ENCODE measurements at regions not wholly inside any gene's neighbourhood (a gene's known extent, or its start where the extent isn't known, plus 50 kb on each side); places are given as distances from the start of the nearest gene placed in this dataset.

DNA sequence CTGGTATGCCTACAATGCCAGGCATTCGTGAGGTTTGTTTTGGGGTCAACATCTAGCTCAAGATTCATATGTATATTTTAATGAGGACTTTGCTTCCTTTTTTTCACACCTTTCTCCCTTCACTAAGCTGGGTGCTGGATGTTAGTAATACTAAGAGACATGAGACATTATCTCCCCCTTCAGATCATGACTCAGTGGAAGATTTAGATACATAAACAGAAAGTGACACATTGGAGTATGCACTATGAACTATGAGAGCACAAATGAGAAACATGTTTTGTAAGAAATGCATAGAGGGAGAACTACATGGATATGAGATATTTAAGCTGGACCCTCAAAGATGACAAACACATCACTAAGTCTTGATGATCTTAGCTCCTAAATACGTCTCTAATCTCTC, 286.3 kb downstream of the RPAP3 start:
- POLR2A ChIA-PET (ENCODE audit: unreplicated experiment), result no interaction called here
- Histone ChIP-seq H3K9me2 (replicated peaks; ENCODE audit: low read length) (no peaks in the 10 kb centered on the region), H3K27ac (ENCODE audit: low read length) (no peak overlapping the region), H3K79me2 (ENCODE audit: low read length) (no peaks in the 10 kb centered on the region), H3F3A (ENCODE audit: low read length, unreplicated experiment) (no peaks in the 10 kb centered on the region), H2AFZ (ENCODE audit: low read length) (no peak overlapping the region), H4K20me1 (ENCODE audit: low read length) (no peaks in the 10 kb centered on the region), H3K36me3 (ENCODE audit: low read depth, low read length) (no peaks in the 10 kb centered on the region), H3K27me3 (ENCODE audit: low read length) (no peaks in the 10 kb centered on the region), H3K4me2 (ENCODE audit: low read length) (no peak overlapping the region), H3K4me3 (ENCODE audit: low read length) (no peak overlapping the region), H3K9ac (ENCODE audit: low read length) (no peak overlapping the region), H3K4me1 (ENCODE audit: insufficient read depth, low read length) (no peaks in the 10 kb centered on the region), H3K9me3 (ENCODE audit: low read length) (no peaks in the 10 kb centered on the region)
- CTCF ChIA-PET, result no interaction called here
- intact Hi-C loops (cut with micrococcal nuclease), result no loop called here
- BruUV-seq (replicated peaks), result no TSS peak
- DNase-seq, result no peak
- TF ChIP-seq EZH2 (IDR thresholded peaks at IDR 0.05; ENCODE audit: low read length, unreplicated experiment), result no peak
- no peak for TF ChIP-seq EZH2phosphoT487 (IDR thresholded peaks at IDR 0.05; ENCODE audit: borderline replicate concordance, low read length)
- TF ChIP-seq CTCF (conservative IDR thresholded peaks at IDR 0.05; ENCODE audit: low read depth, low read length), result no peak
- no peak for ATAC-seq

DNA sequence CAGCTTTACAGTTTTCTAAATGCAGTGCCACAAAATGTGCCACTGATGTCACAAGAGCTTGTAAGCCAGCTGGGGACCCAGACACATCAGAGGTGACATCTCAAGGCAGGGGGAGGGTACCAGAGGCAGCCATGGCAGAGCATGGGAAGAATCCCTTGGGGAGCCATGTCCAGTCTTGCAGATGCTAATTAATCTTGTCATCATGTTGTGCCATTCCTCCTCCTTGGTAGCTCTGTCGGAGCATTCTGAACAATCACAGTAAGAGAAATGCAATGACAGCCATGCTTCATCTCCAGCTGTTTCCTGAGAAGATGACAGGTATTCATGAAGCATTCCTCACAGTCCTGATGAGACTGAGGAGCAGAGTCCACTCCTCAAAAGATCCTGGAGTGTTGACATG, 287.9 kb downstream of the RPAP3 start:
- H4K20me1 ChIP-seq (ENCODE audit: low read length), result no peaks in the 10 kb centered on the region
- no peak overlapping the region for H2AFZ ChIP-seq (ENCODE audit: low read length)
- ChIA-PET CTCF (no interaction called here), POLR2A (ENCODE audit: unreplicated experiment) (no interaction called here)
- intact Hi-C loops (cut with micrococcal nuclease), result no loop called here
- H3K9me2 ChIP-seq (replicated peaks; ENCODE audit: low read length), result no peaks in the 10 kb centered on the region
- BruUV-seq (replicated peaks), result no TSS peak
- H3K36me3 ChIP-seq (ENCODE audit: low read depth, low read length), result no peaks in the 10 kb centered on the region
- H3K9me3 ChIP-seq (ENCODE audit: low read length), result no peaks in the 10 kb centered on the region
- H3K27me3 ChIP-seq (ENCODE audit: low read length), result no peaks in the 10 kb centered on the region
- no peak overlapping the region for H3K27ac ChIP-seq (ENCODE audit: low read length)
- TF ChIP-seq EZH2phosphoT487 (IDR thresholded peaks at IDR 0.05; ENCODE audit: borderline replicate concordance, low read length) (no peak), EZH2 (IDR thresholded peaks at IDR 0.05; ENCODE audit: low read length, unreplicated experiment) (no peak), CTCF (conservative IDR thresholded peaks at IDR 0.05; ENCODE audit: low read depth, low read length) (no peak)
- ATAC-seq (no peak), DNase-seq (no peak)
- H3K9ac ChIP-seq (ENCODE audit: low read length), result no peak overlapping the region
- H3K79me2 ChIP-seq (ENCODE audit: low read length), result no peaks in the 10 kb centered on the region
- H3K4me1 ChIP-seq (ENCODE audit: insufficient read depth, low read length), result no peaks in the 10 kb centered on the region
- no peaks in the 10 kb centered on the region for H3F3A ChIP-seq (ENCODE audit: low read length, unreplicated experiment)
- H3K4me3 ChIP-seq (ENCODE audit: low read length), result no peak overlapping the region
- no peak overlapping the region for H3K4me2 ChIP-seq (ENCODE audit: low read length)

- H3K9me2 ChIP-seq (replicated peaks; ENCODE audit: low read length), result no peaks in the 10 kb centered on the region
- H3K9me3 ChIP-seq (ENCODE audit: low read length), result no peaks in the 10 kb centered on the region
- no peaks in the 10 kb centered on the region for H3K4me1 ChIP-seq (ENCODE audit: insufficient read depth, low read length)
- ATAC-seq, result no peak
- no TSS peak for BruUV-seq (replicated peaks)
- H2AFZ ChIP-seq (ENCODE audit: low read length), result no peak overlapping the region
- intact Hi-C loops (cut with micrococcal nuclease), result no loop called here
- no peak overlapping the region for H3K27ac ChIP-seq (ENCODE audit: low read length)
- H4K20me1 ChIP-seq (ENCODE audit: low read length), result no peaks in the 10 kb centered on the region
- H3K36me3 ChIP-seq (ENCODE audit: low read depth, low read length), result no peaks in the 10 kb centered on the region
- H3K4me2 ChIP-seq (ENCODE audit: low read length), result no peak overlapping the region
- H3K9ac ChIP-seq (ENCODE audit: low read length), result no peak overlapping the region
- ChIA-PET POLR2A (ENCODE audit: unreplicated experiment) (no interaction called here), CTCF (no interaction called here)
- no peaks in the 10 kb centered on the region for H3K27me3 ChIP-seq (ENCODE audit: low read length)
- H3K4me3 ChIP-seq (ENCODE audit: low read length), result no peak overlapping the region
- H3K79me2 ChIP-seq (ENCODE audit: low read length), result no peaks in the 10 kb centered on the region
- TF ChIP-seq EZH2 (IDR thresholded peaks at IDR 0.05; ENCODE audit: low read length, unreplicated experiment) (no peak), CTCF (conservative IDR thresholded peaks at IDR 0.05; ENCODE audit: low read depth, low read length) (no peak), EZH2phosphoT487 (IDR thresholded peaks at IDR 0.05; ENCODE audit: borderline replicate concordance, low read length) (no peak)
- H3F3A ChIP-seq (ENCODE audit: low read length, unreplicated experiment), result no peaks in the 10 kb centered on the region
- DNase-seq, result no peak
Measured at GRCh38 chr12:47417121-47417520, 288.7 kb downstream of the RPAP3 start.

All from PC-3 (cell line).